NCI-H526 treated with DMSO at 0.1 percent for 48 hours (cell line): ENCODE measurements at regions not wholly inside any gene's neighbourhood (a gene's known extent, or its start where the extent isn't known, plus 50 kb on each side); places are given as distances from the start of the nearest gene placed in this dataset.
"Not testable (repeated sequence)": the region's sequence is repeated elsewhere in the genome, so short reads cannot be mapped to it uniquely, and the experiment has no call there.

Source experiments
- DNase-seq: peaks from one replicate; lab custom pipeline; 2025; lab: John Stamatoyannopoulos, UW

DNA sequence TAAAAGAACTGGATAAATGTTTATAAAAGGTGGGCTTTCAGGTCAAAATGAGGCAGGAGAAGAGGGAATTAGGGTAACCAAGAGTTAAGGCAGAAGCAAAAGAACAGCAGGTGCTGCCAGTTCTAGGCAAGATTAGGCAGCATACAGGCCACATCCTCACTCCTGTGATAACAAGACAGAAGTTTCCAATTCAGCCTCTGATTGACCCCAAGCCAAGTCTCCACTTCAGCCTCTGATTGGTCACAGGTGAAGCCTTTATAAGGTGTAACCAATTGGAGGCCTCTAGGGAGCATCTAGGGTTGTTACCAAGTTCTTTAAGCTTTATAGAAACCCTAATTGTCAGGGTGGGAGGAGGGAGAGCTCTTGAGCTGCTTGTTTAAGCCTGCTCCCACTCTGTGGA, 160.8 kb downstream of the MATN1 start:
- DNase-seq: no peak

DNA sequence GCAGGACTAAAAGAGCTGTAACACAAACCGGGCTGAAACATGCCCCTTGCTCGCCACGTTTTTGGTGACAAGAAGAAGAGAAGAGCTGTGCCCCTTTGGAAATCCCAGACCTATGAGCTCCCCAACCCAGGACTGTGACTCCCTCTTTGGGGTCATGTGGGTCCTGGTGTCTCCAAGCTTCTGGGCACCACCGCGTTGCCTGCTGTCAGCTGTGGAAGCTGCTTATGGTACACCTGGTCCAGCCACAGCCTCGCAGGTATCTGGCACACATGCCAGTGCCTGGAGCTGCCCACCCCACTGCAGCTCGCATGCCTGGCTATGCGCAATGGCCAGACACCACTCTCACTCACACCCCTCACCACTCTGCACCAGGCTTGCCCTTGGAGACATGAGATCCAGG, 171.8 kb downstream of the MATN1 start:
- no peak for DNase-seq

DNA sequence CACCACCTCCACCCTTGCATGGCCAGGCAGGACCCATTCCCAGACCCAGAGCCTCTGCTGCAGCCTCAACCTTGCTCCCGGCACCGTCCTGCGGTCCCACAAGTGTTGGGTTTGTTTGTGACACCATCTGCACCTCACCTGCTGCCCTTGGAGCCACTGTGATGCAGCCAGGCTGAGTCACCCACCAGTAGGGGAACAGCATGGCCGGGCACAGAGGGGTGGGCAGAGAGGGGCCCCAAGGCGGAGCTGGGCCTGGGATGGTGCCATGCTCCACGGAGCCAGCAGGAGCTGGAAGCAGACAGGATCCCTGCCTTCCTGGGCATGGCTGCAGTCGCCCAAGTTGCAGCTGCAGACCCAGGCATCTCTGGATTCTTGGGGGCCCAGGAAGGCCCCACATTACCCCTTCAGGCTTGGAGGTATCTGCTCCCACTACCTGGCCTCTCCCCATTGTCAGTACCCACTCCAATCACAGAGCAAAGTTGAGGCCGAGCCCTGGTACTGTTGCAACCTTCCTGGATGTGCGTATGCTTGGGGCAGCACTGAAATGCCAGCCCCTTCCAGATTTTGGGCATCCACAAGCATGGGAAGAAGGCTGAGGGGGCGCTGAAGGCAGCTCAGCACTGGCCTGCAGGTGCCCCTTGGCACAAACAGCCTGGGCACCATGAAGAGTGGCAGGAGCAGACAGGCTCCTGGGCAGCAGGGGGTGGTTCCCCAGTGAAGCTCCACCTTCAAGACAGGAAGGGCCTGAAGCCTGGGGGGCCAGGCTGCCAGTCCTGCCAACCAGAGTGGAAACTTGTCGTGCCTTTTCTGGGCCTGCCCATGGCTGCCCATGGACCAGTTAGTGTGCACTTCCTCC, 172.8 kb downstream of the MATN1 start:
- DNase-seq: no peak

DNA sequence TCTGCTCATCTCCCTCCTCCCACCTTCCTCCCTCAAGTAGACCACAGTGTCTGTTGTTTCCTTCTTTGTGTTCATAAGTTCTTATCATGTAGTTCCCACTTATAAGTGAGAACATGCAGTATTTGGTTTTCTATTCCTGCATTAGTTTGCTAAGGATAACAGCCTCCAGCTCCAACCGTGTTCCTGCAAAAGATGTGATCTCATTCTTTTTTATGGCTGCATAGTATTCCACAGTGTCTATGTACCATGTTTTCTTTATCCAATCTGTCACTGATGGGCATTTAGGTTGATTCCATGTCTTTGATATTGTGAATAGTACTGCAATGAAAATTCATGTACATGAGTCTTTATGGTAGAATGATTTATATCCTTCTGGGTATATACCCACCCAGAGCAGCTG, 173.5 kb downstream of the MATN1 start:
- not testable (repeated sequence) for DNase-seq

DNA sequence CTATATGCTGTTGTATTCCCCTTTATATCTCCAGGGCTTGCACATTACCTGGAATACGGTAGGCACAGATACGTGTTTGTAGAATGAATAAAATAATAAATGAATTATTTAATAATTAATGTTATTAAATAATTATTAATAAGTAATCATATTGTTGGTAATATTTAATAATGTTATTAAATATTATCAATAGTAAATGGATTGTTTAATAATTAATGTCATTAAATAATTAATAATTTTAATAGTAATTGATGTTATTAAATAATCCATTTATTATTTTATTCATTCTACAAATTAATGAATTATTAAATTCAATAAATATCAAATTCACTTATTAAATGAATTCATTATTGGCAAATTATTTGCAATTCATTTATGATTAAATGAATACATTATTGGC, 175.1 kb downstream of the MATN1 start:
- no peak for DNase-seq

DNA sequence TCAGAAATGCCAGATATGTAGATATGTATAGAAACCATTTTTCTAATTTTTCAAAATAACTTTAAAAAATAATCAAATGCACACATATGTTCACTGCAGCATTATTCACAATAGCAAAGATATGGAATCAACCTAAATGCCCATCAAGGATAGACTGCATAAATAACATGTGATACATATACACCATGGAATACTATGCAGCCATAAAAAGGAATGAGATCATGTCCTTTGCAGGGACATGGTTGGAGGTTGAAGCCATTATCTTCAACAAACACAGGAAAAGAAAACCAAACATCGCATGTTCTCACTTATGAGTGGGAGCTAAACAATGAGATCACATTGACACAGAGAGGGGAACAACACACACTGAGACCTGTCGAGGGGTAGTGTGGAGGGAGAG, 176.1 kb downstream of the MATN1 start:
- DNase-seq: not testable (repeated sequence)

DNA sequence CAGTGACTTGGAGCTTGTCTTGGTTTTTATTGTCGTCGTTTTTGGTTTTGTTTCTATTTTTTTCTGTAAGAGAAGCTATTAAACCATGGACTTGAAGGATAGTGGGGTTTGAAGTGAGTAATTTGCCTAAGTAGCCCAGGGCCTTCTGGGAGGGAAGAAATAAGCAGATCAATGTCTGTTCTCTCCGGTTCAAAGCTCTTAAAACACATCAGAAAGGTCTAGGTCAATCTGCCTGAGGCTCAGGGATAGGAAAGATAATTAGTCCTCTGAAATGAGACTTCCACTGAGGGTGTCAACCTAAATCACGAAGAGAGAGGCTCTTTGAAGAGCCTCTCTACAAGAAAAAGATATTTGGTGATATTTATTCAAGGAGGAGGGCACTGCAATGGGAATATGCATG, 178.0 kb downstream of the MATN1 start:
- DNase-seq: no peak

DNA sequence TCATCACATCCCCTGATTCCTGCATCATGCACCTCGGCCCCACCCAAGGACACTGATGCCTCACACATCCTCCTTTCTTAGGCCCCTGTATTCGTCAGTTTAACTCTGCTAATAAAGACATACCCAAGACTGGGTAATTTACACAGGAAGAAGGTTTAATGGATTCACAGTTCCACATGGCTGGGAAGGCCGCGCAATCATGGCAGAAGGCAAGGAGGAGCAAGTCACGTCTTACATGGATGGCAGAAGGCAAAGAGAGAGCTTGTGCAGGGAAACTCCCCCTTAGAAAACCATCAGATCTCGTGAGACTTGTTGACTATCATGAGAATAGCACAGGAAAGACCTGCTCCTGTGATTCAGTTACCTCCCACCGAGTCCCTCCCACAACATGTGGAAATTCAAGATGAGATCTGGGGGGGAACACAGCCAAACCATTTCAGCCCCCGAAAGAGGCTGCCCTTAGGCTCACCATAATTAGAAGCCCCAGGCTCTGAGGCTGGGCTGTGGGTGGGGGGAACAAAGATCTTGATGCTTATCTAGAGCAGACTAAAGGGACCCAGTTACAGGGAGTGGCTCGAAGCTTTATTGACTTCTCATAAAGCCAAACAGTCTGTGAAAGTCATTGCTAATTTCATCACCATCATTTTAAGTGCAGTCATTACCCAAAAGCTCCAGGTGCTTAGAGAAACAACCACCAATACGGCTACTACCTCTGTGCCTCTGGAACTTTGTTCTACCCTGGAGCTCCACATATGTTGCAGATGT, 181.5 kb downstream of the MATN1 start:
- DNase-seq: no peak

DNA sequence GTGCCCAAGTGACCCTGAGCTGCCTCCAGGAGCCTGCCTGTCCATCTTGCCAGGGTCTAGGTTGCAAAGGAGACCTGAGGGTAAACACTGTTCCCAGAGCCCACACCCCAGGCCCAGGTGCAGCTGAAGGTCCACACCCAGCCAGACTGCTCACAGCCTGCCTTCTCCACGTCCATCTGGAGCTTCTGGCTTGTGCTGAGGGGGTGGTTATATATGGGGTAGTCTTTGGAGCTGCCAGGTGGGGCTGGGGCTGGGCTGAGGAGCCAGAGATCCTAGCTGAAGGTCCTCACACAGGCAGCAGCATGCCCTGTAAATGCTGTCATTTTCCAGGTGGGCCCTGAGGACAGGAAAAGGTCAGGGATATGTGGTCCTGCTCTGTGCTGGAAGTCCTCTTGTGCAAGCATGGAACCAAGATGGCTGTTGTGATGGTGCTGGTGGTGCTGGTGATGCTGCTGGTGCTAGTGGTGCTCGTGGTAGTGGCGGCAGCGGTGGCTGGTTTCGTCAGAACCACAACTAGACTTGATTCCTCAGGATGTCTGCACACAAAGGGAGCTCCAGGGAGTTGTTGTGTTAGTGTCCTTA, 182.7 kb downstream of the MATN1 start:
- DNase-seq: no peak

DNA sequence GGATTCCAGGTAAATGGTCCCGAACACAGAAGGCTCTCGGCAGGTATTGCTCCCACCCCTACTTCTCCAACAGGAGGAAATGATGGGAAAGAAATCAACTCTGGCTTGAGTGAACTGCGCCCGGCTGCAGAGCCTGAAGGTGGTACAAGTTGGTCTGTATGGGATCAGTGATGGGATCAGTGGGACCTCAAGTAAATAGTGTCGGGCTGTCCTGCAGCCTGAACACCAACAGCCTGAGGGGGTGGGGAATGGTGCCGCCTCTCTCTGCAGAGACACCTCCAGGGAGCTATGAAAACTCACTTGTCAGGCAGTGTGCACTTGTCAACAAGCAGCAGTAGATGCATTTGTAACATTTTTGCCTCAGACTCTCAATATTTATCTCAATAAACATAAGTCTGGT, 183.5 kb downstream of the MATN1 start:
- DNase-seq: no peak

DNA sequence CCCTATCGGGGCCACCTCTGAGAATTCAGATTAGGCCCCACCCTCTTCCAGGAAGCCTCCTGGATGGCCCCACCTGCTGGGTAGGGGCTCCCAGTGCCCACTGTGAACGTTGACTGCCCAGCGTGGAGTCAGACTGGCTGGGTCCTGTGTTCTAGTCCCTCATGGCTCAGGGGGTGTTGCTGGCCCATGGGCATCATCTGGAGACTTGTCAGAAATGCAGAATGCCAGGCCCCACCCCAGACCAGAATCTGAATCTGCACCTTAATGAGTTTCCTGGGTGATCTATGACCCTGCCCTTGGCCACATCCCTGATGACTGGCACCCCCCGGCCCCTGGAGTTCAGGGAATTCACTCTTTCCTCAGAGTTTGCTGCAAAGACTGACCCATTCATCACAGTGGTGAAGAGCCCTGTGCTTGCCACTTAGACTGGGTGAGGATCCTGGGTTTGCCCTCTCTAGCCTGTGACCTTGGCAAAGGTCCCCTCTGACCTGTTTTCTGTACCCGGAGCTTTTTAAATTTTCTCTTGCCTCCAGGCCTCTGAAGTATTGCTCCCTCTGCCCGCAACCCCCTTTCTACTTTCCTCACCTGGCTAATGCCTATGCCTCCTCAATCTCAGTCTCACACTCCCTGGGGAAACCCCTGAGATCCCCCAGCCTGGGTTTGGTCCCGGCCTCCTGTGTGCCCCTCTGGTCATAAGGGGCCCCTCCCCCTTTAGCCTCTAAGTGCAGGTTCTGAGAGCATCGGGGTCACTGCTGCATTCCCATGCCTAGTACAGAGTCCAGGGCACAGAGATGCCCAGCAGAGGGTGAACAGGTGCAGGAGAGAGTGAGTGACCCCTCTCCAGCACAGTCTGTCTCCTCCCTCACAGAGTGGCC, 184.2 kb downstream of the MATN1 start:
- DNase-seq: no peak

DNA sequence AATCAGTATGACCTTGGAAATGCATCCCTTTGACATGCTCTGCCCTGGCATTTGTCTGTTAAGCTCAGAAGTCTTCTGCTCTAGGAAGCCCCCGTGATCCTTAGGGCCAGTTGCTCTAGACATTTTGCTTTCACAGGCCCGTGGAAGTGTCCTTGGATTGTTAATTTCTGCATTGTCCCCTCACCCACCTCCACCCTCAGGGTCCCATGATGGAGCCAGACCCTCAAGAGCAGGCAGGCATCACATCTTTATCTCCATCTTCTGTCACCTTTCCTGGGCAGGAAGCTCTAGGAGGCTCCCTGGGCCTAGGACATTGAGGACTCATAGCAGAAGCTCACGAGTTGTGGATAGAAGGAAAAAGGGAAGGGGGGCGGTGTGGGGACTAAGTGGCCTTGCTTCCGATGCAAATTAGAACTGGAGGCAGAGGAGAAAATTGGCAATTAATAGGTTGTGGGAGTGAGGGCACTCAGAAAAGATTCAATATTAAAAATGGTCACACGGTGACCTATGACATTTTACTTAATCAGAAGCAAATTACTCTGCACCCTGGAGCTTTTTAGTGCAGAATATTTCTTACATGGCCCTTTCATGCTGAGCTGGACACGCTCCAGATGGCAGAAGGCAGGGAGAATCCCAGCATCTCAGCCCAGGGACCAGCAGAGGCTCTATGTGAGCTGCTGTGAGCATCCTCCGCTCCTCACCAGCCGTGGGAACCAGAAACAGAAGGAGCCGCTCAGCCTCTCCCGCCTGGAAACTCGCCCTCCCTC, 185.0 kb downstream of the MATN1 start:
- no peak for DNase-seq

DNA sequence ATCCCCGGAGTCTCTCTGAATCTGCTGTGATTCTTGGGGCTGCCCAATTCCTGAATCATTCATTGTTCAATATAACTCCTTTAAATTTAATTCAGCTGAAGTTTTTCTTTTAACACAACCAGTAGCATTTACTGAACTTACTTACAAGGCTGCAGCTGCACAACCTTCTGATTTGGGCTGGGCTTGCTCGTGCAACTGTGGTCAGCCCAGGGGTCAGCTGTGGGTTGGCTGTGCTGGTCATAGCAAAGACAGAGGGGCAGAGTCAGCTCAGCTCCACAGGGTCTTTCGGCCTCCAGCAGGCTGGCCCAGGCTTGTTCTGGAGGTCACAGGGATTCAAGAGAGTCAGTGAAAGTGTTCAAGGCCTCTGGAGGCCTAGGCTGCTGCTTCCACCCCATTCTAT, 186.1 kb downstream of the MATN1 start:
- no peak for DNase-seq

DNA sequence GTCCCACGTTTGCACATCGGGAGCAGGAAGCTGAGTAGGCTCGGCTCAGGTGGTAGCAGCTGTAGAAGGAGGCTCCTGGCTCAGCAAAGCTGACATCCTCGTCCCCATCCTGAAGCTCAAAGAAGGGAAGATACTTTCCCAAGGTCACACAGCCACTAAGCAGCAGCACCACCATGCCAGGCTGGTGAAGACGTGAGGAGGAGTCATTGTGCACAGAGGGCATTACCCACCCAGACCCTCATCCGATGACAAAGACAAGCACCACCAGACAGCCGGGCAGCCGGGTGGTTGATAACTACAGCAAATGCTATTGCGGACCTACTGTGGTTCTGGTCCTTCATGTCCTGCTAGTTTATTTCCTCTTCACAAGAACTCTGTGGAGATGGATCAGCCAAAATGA, 186.9 kb downstream of the MATN1 start:
- DNase-seq: no peak

DNA sequence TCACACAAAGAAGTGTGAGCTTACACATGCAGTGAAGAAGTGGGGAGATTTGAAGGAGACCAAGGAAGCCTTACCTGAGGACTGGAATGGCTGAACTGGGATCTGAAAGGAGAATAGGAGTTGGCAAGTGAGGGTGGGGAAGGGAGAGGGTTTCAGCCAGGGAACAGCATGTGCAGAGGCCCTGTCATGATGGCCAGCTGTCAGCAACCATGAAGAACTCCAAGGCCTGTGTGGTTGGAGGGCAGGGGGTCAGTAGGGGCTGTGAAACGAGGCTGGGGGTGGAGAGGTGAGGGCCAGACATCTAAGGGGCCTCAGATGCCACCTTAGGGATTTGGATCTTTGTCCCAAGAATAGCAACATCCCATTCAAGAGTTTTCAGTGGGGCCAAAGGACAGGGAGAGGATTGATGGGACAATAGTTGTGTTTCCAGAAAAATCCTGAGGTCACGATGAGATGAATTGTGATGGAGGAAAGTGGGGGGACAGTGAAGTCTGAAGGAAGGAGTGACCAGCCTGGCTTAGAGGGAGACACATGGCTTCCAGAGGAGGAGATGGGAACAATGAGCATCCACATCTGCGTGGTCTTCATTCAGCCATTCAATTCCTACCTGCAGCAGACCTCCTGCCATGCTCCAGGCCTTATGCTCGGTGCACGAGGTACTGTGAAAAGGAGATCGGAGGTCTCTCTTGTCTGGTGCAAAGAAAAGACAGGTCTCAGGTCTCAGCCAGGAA, 187.6 kb downstream of the MATN1 start:
- DNase-seq: no peak

DNA sequence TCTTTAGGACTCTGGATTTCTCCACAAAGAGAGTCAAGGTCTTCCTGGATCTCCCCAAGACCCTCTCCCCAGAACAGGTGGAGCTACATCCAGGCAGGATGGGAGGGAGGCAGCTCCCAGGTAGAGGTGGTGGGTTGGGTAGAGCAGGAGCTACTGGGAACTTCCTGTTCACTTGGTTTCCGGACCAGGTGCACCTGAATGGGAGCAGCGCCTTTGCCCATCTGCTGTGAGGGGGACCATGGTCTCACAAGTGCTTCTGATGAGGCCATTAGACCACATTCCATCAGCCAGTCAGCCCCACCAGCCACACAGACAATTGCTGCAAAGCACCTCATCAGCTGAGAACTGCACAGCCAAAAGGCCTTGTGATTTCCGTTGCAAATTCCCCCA, 188.8 kb downstream of the MATN1 start:
- DNase-seq: peak; percentile 11

DNA sequence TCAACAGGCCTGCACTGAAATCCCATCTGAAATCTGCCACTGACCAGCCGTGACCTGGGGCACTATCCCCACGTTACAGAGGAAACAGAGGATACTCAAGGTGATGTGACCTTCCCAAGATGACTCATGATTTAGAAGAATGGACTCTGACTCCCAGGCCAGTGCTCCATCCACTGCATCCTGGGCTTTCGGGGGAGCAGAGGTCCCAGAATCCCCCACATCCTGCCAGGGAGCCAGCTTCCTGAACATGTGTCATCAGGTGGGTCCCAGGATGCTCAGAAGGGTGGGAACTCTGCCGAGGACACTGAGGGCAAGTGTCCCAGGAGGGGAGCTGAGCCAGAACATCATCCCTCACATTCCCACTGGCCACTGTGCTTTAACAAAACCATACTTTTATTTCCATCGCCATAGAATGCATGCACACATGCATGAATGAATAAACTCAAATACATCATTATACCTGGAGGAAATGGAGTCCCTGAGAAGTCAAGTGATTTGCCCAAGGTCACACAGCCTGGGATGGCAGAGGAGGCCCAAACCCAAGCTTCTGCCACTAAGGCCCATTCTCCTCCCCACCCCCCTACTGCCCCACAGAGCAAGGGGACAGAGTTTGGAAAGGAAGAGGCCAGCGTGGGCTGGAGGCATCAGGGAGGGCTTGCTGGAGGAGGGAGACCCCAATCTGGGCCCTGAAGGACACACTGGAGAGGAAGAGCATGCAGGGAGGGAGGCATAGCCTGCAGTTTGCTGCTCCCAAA, 189.4 kb downstream of the MATN1 start:
- DNase-seq: no peak

DNA sequence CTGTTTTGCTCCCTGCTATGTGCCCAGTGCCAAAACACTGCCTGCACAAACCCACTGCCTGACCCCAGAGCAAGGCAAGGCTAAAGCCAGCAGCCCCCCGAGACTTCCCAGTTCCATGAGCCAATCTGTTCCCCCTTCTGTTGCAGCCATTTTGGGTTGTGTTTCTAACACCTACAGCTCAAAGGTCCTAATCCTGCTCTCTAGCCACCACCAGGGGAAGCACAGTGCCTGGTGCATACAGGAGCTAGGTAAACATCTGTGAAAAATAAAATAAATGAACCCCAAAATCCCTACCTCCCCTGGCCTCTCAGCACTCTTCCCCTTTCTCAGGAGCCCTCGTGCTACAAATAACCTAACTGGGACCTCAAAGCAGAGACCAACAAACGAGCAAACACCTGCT, 190.2 kb downstream of the MATN1 start:
- no peak for DNase-seq

DNA sequence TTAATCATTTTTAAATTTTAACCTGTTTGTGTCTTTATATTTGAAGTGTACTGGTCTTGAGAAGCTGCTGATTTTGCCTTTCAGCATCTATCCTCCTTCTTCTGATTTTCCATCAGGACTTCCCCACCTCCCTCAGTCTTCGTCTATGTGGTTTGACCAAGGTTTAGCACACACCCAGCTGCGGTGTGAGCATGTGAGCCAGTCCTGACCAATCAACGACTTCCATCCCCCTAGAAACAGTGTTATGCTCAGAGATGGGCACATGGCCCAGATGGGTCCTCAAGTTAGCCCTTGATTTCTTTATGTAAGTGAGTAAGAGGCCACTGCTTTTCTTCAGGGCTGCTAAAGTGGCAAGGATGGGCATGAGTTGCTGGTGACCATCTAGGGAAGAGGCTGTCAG, 190.8 kb downstream of the MATN1 start:
- no peak for DNase-seq
